ENCODE measurements at regions not wholly inside any gene's neighbourhood (a gene's known extent, or its start where the extent isn't known, plus 50 kb on each side); places are given as distances from the start of the nearest gene placed in this dataset.

DNA sequence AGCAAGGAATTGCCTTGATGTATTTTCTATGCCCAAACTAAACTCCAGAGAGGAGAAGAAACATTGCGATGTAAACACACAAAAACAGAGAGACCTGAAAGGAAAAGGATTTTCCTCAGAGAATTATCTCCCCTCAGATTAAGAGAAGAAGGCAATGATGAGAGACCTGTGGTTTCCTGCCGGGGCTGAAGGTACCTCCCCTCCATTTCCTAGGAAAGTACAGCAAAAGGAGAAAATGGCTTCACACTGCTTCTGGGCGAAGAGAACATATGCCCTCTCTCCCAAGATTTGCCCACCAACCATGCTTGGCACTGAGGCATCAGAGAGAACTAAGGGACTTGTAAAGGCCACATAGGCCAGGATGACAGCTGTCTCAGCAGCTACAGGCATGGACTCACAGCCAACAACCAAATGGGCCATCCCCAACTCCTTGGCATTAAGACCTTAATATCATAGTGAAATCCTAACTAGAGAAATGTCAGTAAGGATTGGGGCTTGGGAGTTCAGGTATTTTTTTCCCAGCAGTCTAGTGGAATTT, 523.0 kb downstream of the PTPRC start:
- intact Hi-C loops (cut with DNase I): no loop called here
- no peak for FAIRE-seq
- 87 to 93% methylated on average over 3 of the region's 3 CpGs for WGBS, 2 donors

DNA sequence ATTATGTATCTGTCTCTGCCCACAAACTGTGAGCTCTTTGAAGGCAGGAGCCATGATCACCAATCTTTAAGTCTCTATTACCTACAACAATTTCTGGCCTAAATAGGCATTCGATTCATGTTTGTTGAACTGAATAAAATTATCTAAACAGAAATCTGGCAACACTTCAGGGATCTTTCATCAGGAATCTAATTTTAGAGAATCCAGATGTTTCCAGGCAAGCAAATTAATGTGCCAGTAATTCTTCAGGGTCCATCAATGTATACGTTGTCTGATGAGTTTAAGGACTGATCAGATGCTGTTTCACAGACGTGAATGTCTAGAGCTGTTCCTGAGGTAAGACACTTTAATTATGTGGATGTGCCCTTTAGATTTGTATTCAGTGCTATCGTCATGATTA, 524.4 kb downstream of the PTPRC start:
- no peaks in the 10 kb centered on the region for H3K36me3 ChIP-seq
- no peak overlapping the region for H3K4me3 ChIP-seq
- TF ChIP-seq, protein P1, sequence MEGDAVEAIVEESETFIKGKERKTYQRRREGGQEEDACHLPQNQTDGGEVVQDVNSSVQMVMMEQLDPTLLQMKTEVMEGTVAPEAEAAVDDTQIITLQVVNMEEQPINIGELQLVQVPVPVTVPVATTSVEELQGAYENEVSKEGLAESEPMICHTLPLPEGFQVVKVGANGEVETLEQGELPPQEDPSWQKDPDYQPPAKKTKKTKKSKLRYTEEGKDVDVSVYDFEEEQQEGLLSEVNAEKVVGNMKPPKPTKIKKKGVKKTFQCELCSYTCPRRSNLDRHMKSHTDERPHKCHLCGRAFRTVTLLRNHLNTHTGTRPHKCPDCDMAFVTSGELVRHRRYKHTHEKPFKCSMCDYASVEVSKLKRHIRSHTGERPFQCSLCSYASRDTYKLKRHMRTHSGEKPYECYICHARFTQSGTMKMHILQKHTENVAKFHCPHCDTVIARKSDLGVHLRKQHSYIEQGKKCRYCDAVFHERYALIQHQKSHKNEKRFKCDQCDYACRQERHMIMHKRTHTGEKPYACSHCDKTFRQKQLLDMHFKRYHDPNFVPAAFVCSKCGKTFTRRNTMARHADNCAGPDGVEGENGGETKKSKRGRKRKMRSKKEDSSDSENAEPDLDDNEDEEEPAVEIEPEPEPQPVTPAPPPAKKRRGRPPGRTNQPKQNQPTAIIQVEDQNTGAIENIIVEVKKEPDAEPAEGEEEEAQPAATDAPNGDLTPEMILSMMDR (IDR thresholded peaks at IDR 0.05): no peak
- no peak for FAIRE-seq
- WGBS, 2 donors: 65 to 76% methylated on average over 4 of the region's 4 CpGs
- no peaks in the 10 kb centered on the region for H3K4me1 ChIP-seq
- intact Hi-C loops (cut with DNase I): no loop called here
- no peaks in the 10 kb centered on the region for H3K9me3 ChIP-seq
- ATAC-seq: no peak
- no peaks in the 10 kb centered on the region for H3K27me3 ChIP-seq
- DNase-seq: no peak
- no peak overlapping the region for H3K27ac ChIP-seq

More for the DNA sequence above, 523.0 kb downstream of the PTPRC start:
- H3K36me3 ChIP-seq: no peaks in the 10 kb centered on the region
- H3K4me3 ChIP-seq: no peak overlapping the region
- H3K27ac ChIP-seq: no peak overlapping the region
- TF ChIP-seq, protein P1 (IDR thresholded peaks at IDR 0.05): no peak
- DNase-seq (no peak), ATAC-seq (no peak)
- no peaks in the 10 kb centered on the region for H3K9me3 ChIP-seq
- no peaks in the 10 kb centered on the region for H3K4me1 ChIP-seq
- H3K27me3 ChIP-seq: no peaks in the 10 kb centered on the region

DNA sequence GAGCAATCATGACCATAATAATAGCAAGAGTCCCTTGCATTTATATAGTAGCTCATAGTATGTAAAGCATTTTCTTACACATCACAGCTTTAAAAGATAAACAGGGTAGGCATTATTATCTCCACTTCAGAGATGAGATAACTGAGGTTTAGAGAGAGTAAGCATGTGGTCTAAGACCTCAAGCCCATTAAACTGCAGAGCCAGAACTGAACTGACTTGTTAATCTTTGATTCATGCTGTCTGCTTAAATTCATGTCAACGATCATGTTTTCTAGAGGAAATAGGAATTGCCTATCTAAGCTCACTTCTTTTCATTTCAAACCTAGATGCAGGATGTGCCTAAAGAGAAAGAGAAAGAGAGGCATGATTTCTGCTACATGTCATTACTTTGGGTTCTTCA, 524.8 kb downstream of the PTPRC start:
- no peaks in the 10 kb centered on the region for H3K4me1 ChIP-seq
- no peaks in the 10 kb centered on the region for H3K36me3 ChIP-seq
- H3K27ac ChIP-seq: no peak overlapping the region
- DNase-seq (no peak), FAIRE-seq (no peak), ATAC-seq (no peak)
- no peak overlapping the region for H3K4me3 ChIP-seq
- TF ChIP-seq, protein P1 (IDR thresholded peaks at IDR 0.05): no peak
- whole genome bisulfite sequencing, 2 donors: 29 to 53% methylated on average over 1 of the region's 1 CpG
- H3K9me3 ChIP-seq: no peaks in the 10 kb centered on the region
- intact Hi-C loops (cut with DNase I): no loop called here
- H3K27me3 ChIP-seq: no peaks in the 10 kb centered on the region

DNA sequence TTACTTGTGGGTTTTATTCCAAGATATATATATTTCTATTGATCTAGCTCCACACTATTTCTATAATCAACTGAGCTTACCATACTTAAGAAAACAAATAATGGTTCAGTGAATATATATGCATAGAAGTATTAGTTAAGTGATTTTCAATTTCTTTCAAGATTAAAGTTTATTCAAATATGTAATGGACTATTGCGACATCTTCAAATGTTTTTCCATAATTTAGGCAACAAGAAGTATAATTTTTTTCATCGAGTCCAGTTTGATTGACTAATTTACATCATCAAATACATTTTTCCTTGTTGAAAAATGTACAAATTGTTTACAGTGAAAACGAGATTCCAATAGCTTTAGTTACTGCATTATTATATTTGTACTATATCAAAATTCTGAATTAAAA, 528.6 kb downstream of the PTPRC start:
- FAIRE-seq (no peak), ATAC-seq (no peak), DNase-seq (no peak)
- no peaks in the 10 kb centered on the region for H3K4me1 ChIP-seq
- TF ChIP-seq, protein P1 (IDR thresholded peaks at IDR 0.05): no peak
- no peaks in the 10 kb centered on the region for H3K9me3 ChIP-seq
- intact Hi-C loops (cut with DNase I): no loop called here
- H3K27ac ChIP-seq: no peak overlapping the region
- no peaks in the 10 kb centered on the region for H3K27me3 ChIP-seq
- no peaks in the 10 kb centered on the region for H3K36me3 ChIP-seq
- no peak overlapping the region for H3K4me3 ChIP-seq
- WGBS, 2 donors: 71 to 80% methylated on average over 3 of the region's 3 CpGs

DNA sequence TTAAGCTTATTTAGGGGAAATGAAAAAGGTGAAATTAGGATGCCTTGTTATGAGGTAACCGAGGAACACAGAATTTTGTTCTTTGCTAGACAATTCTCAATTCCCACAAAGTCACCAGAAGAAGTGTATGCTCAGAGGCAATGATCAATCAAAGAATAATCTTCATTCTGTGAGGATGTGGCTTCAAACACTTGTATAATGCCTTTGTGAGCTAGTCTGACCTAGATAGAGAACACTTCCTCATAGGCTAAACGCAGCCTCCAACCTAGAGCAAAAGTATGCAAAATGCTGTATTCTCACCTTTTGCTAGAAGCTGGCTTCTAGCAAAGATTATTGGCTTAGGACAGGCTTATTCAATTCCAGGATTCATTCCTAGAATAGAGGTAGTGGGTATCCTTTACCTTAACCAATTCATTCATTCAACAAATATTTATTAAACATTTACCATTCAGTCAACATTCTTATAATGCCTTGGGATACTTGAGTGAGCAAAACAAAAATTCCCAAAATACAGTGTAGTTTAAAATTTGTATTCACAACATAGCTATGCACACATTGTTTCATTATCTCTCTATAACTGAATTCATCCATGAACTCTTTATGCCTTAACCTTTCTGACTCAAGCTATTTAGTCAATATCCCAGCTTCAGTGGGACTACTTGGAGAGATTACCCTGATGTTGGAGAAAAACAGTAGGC, 530.2 kb downstream of the PTPRC start:
- TF ChIP-seq, protein P1 (IDR thresholded peaks at IDR 0.05): no peak

More for the DNA sequence above, 530.2 kb downstream of the PTPRC start:
- DNase-seq (no peak), ATAC-seq (no peak), FAIRE-seq (no peak)
- 70 to 81% methylated on average over 2 of the region's 2 CpGs for WGBS, 2 donors
- Histone ChIP-seq H3K9me3 (no peaks in the 10 kb centered on the region), H3K4me1 (no peaks in the 10 kb centered on the region), H3K36me3 (no peaks in the 10 kb centered on the region), H3K27ac (no peak overlapping the region), H3K27me3 (no peaks in the 10 kb centered on the region), H3K4me3 (no peak overlapping the region)
- intact Hi-C loops (cut with DNase I): no loop called here
